Sigmoid colon (tissue), 6 donors: ENCODE measurements at regions not wholly inside any gene's neighbourhood (a gene's known extent, or its start where the extent isn't known, plus 50 kb on each side); places are given as distances from the start of the nearest gene placed in this dataset.
"Not testable (repeated sequence)": the region's sequence is repeated elsewhere in the genome, so short reads cannot be mapped to it uniquely, and the experiment has no call there.

ENCODE experiments used
- DNase-seq: peaks from one replicate; pipeline ENCODE4 v3.0.0-alpha.2; 2019
- H3K27ac ChIP-seq, 4 donors: fragments of 200-600 bp; sonication (generic); one replicate each; pipeline ENCODE4 v1.5.1; 2016 to 2019; ENCODE audit warnings: mild to moderate bottlenecking in 1 of 4
- H3K27me3 ChIP-seq, 3 donors: fragments of 200-600 bp; sonication (generic); one replicate each; pipeline ENCODE4 v1.5.1; 2019; ENCODE audit warnings: mild to moderate bottlenecking in 1 of 3
- H3K36me3 ChIP-seq, 4 donors: fragments of 200-600 bp; sonication (generic); one replicate each; pipeline ENCODE4 v1.5.1; 2016 to 2019
- H3K4me1 ChIP-seq, 4 donors: fragments of 200-600 bp; sonication (generic); one replicate each; pipeline ENCODE4 v1.5.1; 2017 to 2019
- H3K4me3 ChIP-seq, 4 donors: fragments of 200-600 bp; sonication (generic); one replicate each; pipeline ENCODE4 v1.5.1; 2017 to 2019; ENCODE audit warnings: mild to moderate bottlenecking in 2 of 4, moderate library complexity in 1 of 4
- H3K9me3 ChIP-seq, 4 donors: fragments of 200-600 bp in 3 of 4; sonication (generic) in 3 of 4; one replicate each; pipeline versions ENCODE4 v1.5.1 to v1.6.1; 2013 to 2019
- EP300 ChIP-seq, 4 donors: sonication (generic); formaldehyde crosslinking; IDR thresholded peaks; one replicate each; pipeline ENCODE4 v1.6.1; 2017; ENCODE audit warnings: antibody characterized with exemption in 4 of 4
- POLR2A ChIP-seq, 2 donors: fragments of 450-650 bp; IDR thresholded peaks; one replicate each; pipeline ENCODE4 v1.6.1; 2016; ENCODE audit warnings: antibody characterized with exemption in 2 of 2, mild to moderate bottlenecking in 2 of 2, moderate library complexity in 2 of 2
- POLR2AphosphoS5 ChIP-seq, 4 donors: sonication (generic); formaldehyde crosslinking; IDR thresholded peaks; one replicate each; pipeline ENCODE4 v1.6.1; 2017; ENCODE audit warnings: antibody characterized with exemption in 4 of 4
- WGBS, 2 donors: extraction: QIAGEN DNeasy Blood & Tissue Kit; methylation state at CpG; one replicate each; pipeline ENCODE4 v1.1.7; 2013; 5-methylcytosine and 5-hydroxymethylcytosine counted together
- intact Hi-C: fragments of 100-400 bp; cut with DNase I; formaldehyde crosslinking; loops from one replicate; pipeline ENCODE4 v1.15.1; 2023
- TF ChIP-seq, protein P1 (sequence below), 4 experiments: fragments of 450-650 bp in 3 of 4; fragments of 200-600 bp in 1 of 4; IDR thresholded peaks; one replicate each; pipeline ENCODE4 v1.5.1; 2016 to 2019; ENCODE audit warnings: antibody characterized with exemption in 4 of 4, mild to moderate bottlenecking in 3 of 4, moderate library complexity in 2 of 4
- donor health status: healthy with polysubstance abuse.
- donor health status: healthy.

DNA sequence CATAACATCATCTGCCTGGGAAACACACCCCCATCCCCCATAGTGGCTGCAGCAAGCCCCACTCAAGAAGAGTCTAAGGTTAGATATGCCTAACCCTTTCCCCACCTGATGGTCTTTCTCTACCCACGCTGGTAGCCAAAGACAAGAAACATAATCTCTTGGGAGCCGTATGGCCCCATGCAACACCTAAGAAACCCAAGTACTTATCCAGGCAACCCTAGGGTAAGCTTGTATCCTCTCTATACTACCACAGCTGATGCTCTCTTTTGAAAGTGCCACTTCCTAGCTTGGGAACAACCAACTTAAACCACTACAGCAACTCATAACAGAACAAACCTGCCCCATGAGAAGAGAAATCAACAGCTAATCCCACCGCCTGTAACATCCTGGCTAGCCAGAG lies 161.1 kb downstream of the MSN start:
- Histone ChIP-seq H3K4me1 (no peaks in the 10 kb centered on the region), H3K27ac (no peak overlapping the region), H3K27me3 (no peaks in the 10 kb centered on the region), H3K36me3 (no peaks in the 10 kb centered on the region), H3K4me3 (no peak overlapping the region), H3K9me3 (no peaks in the 10 kb centered on the region)
- intact Hi-C loops, result no loop called here
- DNase-seq, result no peak
- TF ChIP-seq EP300 (IDR thresholded peaks at IDR 0.05) (no peak), POLR2A (IDR thresholded peaks at IDR 0.05) (no peak), POLR2AphosphoS5 (IDR thresholded peaks at IDR 0.05) (no peak)
- TF ChIP-seq, protein P1, sequence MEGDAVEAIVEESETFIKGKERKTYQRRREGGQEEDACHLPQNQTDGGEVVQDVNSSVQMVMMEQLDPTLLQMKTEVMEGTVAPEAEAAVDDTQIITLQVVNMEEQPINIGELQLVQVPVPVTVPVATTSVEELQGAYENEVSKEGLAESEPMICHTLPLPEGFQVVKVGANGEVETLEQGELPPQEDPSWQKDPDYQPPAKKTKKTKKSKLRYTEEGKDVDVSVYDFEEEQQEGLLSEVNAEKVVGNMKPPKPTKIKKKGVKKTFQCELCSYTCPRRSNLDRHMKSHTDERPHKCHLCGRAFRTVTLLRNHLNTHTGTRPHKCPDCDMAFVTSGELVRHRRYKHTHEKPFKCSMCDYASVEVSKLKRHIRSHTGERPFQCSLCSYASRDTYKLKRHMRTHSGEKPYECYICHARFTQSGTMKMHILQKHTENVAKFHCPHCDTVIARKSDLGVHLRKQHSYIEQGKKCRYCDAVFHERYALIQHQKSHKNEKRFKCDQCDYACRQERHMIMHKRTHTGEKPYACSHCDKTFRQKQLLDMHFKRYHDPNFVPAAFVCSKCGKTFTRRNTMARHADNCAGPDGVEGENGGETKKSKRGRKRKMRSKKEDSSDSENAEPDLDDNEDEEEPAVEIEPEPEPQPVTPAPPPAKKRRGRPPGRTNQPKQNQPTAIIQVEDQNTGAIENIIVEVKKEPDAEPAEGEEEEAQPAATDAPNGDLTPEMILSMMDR (IDR thresholded peaks at IDR 0.05), result no peak
- 95 to 96% methylated on average over 3 of the region's 3 CpGs for WGBS, 2 donors

DNA sequence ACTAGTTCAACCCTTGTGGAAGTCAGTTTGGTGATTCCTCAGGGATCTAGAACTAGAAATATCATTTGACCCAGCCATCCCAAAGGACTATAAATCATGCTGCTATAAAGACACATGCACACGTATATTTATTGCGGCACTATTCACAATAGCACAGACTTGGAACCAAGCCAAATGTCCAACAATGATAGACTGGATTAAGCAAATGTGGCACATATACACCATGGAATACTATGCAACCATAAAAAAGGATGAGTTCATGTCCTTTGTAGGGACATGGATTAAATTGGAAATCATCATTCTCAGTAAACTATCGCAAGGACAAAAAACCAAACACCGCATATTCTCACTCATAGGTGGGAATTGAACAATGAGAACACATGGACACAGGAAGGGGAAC lies 157.8 kb downstream of the MSN start:
- H3K4me3 ChIP-seq, H3K27me3 ChIP-seq, H3K36me3 ChIP-seq, H3K27ac ChIP-seq, H3K4me1 ChIP-seq, intact Hi-C loops, H3K9me3 ChIP-seq, DNase-seq: not testable (repeated sequence)
- 72 to 91% methylated on average over 4 of the region's 4 CpGs for WGBS, 2 donors

DNA sequence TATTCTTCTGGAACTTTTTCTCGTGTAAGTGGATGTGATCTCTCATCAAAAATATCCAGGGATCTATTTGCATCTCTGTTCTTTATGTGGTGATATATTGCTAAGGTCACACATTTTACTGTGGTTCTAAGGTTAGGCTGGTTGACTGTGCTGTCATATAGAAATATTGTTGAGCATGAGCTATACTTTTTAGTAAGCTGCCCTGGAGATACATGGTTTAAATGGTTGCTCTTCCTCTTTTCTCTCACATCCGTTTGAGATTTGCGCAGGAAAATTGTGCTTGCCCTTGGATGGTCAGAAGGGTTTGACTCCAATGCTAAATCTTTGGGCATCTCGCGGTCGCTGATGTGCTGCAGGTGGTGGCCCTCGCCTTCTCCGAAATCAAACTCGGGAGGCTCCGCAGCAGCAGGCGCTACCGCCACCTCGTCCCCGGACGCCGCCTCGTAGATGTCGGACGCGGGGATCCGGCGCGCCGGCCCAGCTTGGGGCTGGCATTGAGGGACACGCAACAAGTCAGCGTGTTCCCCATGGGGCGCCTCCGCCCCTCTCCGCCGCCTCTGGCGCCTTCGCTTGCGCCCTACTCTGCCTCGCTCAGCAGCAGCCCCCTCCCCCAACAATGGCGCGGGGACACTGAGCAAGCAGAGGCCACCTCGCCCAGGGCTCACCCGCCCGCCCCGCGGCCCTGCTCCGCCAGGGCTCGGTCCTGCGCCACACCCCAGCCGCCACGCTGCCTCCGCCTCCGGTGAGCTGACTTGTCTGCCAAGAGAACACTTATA lies 154.5 kb downstream of the MSN start:
- TF ChIP-seq, protein P1 (IDR thresholded peaks at IDR 0.05), result no peak
- TF ChIP-seq EP300 (IDR thresholded peaks at IDR 0.05), result no peak
- no peak for TF ChIP-seq POLR2A (IDR thresholded peaks at IDR 0.05)
- no peak for TF ChIP-seq POLR2AphosphoS5 (IDR thresholded peaks at IDR 0.05)
- intact Hi-C loops, result no loop called here
- no peak for DNase-seq

DNA sequence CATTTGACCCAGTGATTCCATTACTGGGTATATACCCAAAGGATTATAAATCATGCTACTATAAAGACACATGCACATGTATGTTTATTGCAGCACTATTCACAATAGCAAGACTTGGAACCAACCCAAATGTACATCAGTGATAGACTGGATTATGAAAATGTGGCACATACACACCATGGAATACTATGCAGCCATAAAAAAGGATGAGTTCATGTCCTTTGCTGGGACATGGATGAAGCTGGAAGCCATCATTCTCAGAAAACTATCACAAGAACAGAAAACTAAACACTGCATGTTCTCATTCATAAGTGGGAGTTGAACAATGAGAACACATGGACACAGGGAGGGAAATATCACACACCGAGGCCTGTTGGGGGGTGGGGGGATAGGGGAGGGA lies 152.5 kb downstream of the MSN start:
- 95 to 100% methylated on average over 1 of the region's 1 CpG for WGBS, 2 donors
- intact Hi-C loops, H3K4me3 ChIP-seq, H3K27ac ChIP-seq, H3K27me3 ChIP-seq, H3K9me3 ChIP-seq, H3K36me3 ChIP-seq, DNase-seq, H3K4me1 ChIP-seq: not testable (repeated sequence)

More for the DNA sequence above, 154.5 kb downstream of the MSN start:
- Histone ChIP-seq H3K27ac (no peak overlapping the region), H3K9me3 (no peaks in the 10 kb centered on the region), H3K36me3 (no peaks in the 10 kb centered on the region), H3K27me3 (no peaks in the 10 kb centered on the region), H3K4me3 (peak overlapping the region in 3 of 4 donors; percentile 30 to 41 (median 39)), H3K4me1 (no peaks in the 10 kb centered on the region)
- WGBS, 2 donors, result 2 to 4% methylated on average over 48 of the region's 48 CpGs

DNA sequence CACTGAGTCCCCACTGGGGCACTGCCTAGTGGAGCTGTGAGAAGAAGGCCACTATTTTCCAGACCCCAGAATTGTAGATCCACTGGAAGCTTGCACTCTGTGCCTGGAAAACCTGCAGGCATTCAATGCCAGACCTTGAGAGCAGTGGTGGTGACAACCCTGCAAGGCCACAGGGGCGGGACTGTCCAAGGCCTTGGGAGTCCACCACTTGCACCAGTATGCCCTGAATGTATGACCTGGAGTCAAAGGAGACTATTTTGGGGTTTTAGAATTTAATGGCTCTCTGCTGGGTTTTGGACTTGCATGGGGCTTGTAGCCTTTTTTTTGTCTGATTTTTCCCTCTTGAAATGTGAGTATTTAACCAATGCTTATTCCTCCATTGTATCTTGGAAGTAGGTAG lies 145.8 kb downstream of the MSN start:
- no peaks in the 10 kb centered on the region for H3K4me1 ChIP-seq
- no peak for DNase-seq
- no peaks in the 10 kb centered on the region for H3K36me3 ChIP-seq
- H3K27ac ChIP-seq, result no peak overlapping the region
- H3K4me3 ChIP-seq, result no peak overlapping the region
- no peaks in the 10 kb centered on the region for H3K9me3 ChIP-seq
- no peak for TF ChIP-seq POLR2AphosphoS5 (IDR thresholded peaks at IDR 0.05)
- TF ChIP-seq POLR2A (IDR thresholded peaks at IDR 0.05), result no peak
- no peak for TF ChIP-seq EP300 (IDR thresholded peaks at IDR 0.05)
- TF ChIP-seq, protein P1 (IDR thresholded peaks at IDR 0.05), result no peak
- intact Hi-C loops, result no loop called here
- 86 to 89% methylated on average over 1 of the region's 1 CpG for WGBS, 2 donors
- no peaks in the 10 kb centered on the region for H3K27me3 ChIP-seq
